Activated CD8-positive, alpha-beta T cell treated with anti-CD3 and anti-CD28 coated beads for 36 hours (primary cell): ENCODE measurements at regions not wholly inside any gene's neighbourhood (a gene's known extent, or its start where the extent isn't known, plus 50 kb on each side); places are given as distances from the start of the nearest gene placed in this dataset.

Source experiments
- ATAC-seq: fragments of 200-7000 bp; cut with Tn5 transposase; one replicate; pipeline ENCODE4 v1.10.0; 2021; ENCODE audit warnings: mild to moderate bottlenecking, moderate library complexity
- CTCF ChIA-PET: fragments of 350-600 bp; sonication (Branson Sonifier 250); formaldehyde crosslinking; loops from one replicate; lab custom pipeline; 2021; ENCODE audit warnings: antibody characterized with exemption; lab: Charles Lee
- POLR2A ChIA-PET: fragments of 350-600 bp; sonication (Branson Sonifier 250); formaldehyde crosslinking; loops from one replicate; lab custom pipeline; 2021; ENCODE audit warnings: antibody characterized with exemption; lab: Charles Lee
- DNase-seq: peaks from one replicate; pipeline ENCODE4 v3.0.0-alpha.2; 2020
- H3K27ac Mint-ChIP-seq: one replicate; pipeline ENCODE4 v1.8.0; 2021; ENCODE audit warnings: mild to moderate bottlenecking, mixed read lengths
- H3K27me3 Mint-ChIP-seq: one replicate; pipeline ENCODE4 v1.8.0; 2021; ENCODE audit warnings: mixed read lengths
- H3K36me3 Mint-ChIP-seq: one replicate; pipeline ENCODE4 v1.8.0; 2021; ENCODE audit warnings: low read depth, mixed read lengths
- H3K4me1 Mint-ChIP-seq: one replicate; pipeline ENCODE4 v1.8.0; 2021; ENCODE audit warnings: low read depth, mixed read lengths
- H3K4me3 Mint-ChIP-seq: one replicate; pipeline ENCODE4 v1.8.0; 2021; ENCODE audit warnings: mild to moderate bottlenecking, moderate library complexity, mixed read lengths
- H3K9me3 Mint-ChIP-seq: one replicate; pipeline ENCODE4 v1.8.0; 2021; ENCODE audit warnings: mixed read lengths
- intact Hi-C: fragments of 100-400 bp; cut with micrococcal nuclease; formaldehyde crosslinking; loops from one replicate; pipeline ENCODE4 v1.10.0; 2022
- TF ChIP-seq, protein P1 (sequence below): fragments of 200-600 bp; IDR thresholded peaks from one replicate; pipeline ENCODE4 v1.8.0; 2022; ENCODE audit warnings: antibody characterized with exemption, mild to moderate bottlenecking

GRCh38 chr1:238674316-238674715 lies 712.1 kb upstream of the CHRM3 start:
- no peak overlapping the region for H3K27ac Mint-ChIP-seq
- H3K4me1 Mint-ChIP-seq: no peaks in the 10 kb centered on the region
- peaks cover 6% of the 10 kb centered on the region for H3K9me3 Mint-ChIP-seq
- TF ChIP-seq, protein P1, sequence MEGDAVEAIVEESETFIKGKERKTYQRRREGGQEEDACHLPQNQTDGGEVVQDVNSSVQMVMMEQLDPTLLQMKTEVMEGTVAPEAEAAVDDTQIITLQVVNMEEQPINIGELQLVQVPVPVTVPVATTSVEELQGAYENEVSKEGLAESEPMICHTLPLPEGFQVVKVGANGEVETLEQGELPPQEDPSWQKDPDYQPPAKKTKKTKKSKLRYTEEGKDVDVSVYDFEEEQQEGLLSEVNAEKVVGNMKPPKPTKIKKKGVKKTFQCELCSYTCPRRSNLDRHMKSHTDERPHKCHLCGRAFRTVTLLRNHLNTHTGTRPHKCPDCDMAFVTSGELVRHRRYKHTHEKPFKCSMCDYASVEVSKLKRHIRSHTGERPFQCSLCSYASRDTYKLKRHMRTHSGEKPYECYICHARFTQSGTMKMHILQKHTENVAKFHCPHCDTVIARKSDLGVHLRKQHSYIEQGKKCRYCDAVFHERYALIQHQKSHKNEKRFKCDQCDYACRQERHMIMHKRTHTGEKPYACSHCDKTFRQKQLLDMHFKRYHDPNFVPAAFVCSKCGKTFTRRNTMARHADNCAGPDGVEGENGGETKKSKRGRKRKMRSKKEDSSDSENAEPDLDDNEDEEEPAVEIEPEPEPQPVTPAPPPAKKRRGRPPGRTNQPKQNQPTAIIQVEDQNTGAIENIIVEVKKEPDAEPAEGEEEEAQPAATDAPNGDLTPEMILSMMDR: no peak
- CTCF ChIA-PET: no interaction called here
- DNase-seq: no peak
- intact Hi-C loops: no loop called here
- POLR2A ChIA-PET: no interaction called here
- H3K27me3 Mint-ChIP-seq: no peaks in the 10 kb centered on the region
- ATAC-seq: no peak
- no peaks in the 10 kb centered on the region for H3K36me3 Mint-ChIP-seq
- no peak overlapping the region for H3K4me3 Mint-ChIP-seq

DNA sequence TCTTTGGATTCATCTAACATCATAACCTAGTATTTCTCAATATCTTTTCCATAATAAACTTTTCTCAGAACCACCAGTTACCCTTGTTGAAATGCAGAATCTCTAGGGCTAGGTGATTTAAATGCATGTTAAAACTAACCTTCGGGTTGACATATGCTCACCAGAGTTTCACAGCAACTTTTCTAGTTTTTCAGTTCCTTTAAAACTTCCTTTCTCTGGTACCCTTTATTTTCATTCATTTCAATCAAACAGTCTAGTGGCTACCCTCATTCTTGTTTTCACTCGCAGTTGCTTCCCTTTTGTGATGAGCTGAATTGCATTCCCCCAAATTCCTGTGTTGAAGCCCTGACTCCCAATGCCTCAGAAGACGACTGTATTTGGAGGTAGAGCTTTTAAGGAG lies 712.8 kb upstream of the CHRM3 start:
- H3K4me3 Mint-ChIP-seq: no peak overlapping the region
- ChIA-PET POLR2A (no interaction called here), CTCF (no interaction called here)
- H3K27me3 Mint-ChIP-seq: no peaks in the 10 kb centered on the region
- H3K4me1 Mint-ChIP-seq: no peaks in the 10 kb centered on the region
- intact Hi-C loops: no loop called here
- no peak for DNase-seq
- no peak for ATAC-seq
- TF ChIP-seq, protein P1: no peak
- no peak overlapping the region for H3K27ac Mint-ChIP-seq
- peaks cover 6% of the 10 kb centered on the region for H3K9me3 Mint-ChIP-seq
- no peaks in the 10 kb centered on the region for H3K36me3 Mint-ChIP-seq

DNA sequence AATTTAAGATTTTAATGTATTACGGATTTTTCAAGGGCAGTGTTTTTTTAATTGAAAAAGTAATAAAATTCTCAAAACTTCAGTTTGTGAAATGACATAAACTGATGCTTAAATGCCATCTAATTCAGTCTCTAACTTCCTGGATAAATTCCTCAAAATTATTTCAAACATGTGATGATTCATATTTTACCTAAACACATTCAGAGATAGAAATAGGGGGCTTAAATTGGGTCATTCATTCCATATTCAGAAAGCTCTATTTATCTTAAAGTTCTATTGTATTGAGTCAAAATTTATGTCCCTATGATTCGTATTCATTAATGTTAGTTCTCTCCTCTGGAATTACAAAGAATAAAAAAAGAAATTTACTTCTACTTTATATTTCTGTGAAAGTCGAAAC lies 713.6 kb upstream of the CHRM3 start:
- no peaks in the 10 kb centered on the region for H3K27me3 Mint-ChIP-seq
- TF ChIP-seq, protein P1: no peak
- no peaks in the 10 kb centered on the region for H3K36me3 Mint-ChIP-seq
- no peak overlapping the region for H3K4me3 Mint-ChIP-seq
- no peaks in the 10 kb centered on the region for H3K4me1 Mint-ChIP-seq
- ATAC-seq: no peak
- intact Hi-C loops: no loop called here
- no peak for DNase-seq
- ChIA-PET CTCF (no interaction called here), POLR2A (no interaction called here)
- H3K9me3 Mint-ChIP-seq: peaks cover 8% of the 10 kb centered on the region
- H3K27ac Mint-ChIP-seq: no peak overlapping the region

DNA sequence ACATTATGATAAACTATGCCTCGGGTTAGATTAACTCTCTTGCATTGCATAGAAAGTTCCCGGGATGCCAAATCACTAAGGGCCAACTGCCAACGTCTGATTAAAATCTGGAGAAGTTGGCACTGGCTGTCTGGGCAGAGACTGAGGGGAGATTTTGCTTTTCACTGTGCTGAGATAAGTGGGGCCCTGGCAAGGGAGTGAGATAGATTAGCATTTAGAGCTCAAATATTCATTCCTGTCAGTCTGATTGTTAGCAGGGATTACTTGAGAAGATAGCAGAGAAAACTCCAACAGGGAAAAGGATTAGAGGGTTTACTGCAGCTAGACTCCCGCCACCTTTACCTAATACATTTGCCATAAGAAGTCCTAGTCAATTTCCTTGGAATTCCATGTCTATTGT lies 714.1 kb upstream of the CHRM3 start:
- peaks cover 9% of the 10 kb centered on the region for H3K9me3 Mint-ChIP-seq
- ChIA-PET CTCF (no interaction called here), POLR2A (no interaction called here)
- H3K27me3 Mint-ChIP-seq: no peaks in the 10 kb centered on the region
- DNase-seq: no peak
- TF ChIP-seq, protein P1: no peak
- H3K36me3 Mint-ChIP-seq: no peaks in the 10 kb centered on the region
- intact Hi-C loops: no loop called here
- H3K27ac Mint-ChIP-seq: no peak overlapping the region
- H3K4me3 Mint-ChIP-seq: no peak overlapping the region
- ATAC-seq: no peak
- no peaks in the 10 kb centered on the region for H3K4me1 Mint-ChIP-seq

DNA sequence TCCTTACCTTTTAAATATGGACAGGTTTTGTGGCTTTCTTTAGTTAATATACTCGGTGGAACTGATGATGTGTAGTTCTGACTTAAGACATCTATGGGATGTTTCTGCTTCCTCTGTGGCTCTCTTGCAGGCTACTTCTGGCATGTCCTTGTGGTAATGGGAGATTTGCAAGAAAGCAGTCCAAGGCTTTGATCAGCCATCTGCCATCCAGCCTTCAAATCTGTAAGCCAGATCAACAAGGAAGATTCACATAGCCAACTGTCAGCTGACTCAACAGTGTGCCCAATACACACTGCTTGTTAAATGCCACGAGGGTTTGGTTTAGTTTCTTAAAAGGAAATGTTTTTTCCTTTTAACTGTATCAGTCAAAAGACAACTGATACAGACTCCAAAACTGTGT lies 722.2 kb upstream of the CHRM3 start:
- ATAC-seq: no peak
- intact Hi-C loops: no loop called here
- CTCF ChIA-PET: no interaction called here

More for the DNA sequence above, 722.2 kb upstream of the CHRM3 start:
- no peaks in the 10 kb centered on the region for H3K4me1 Mint-ChIP-seq
- DNase-seq: no peak
- peaks cover 7% of the 10 kb centered on the region for H3K9me3 Mint-ChIP-seq
- no peak overlapping the region for H3K4me3 Mint-ChIP-seq
- H3K36me3 Mint-ChIP-seq: no peaks in the 10 kb centered on the region
- TF ChIP-seq, protein P1: no peak
- no peak overlapping the region for H3K27ac Mint-ChIP-seq
- POLR2A ChIA-PET: no interaction called here
- no peaks in the 10 kb centered on the region for H3K27me3 Mint-ChIP-seq
